H9 (cell line): ENCODE measurements at regions not wholly inside any gene's neighbourhood (a gene's known extent, or its start where the extent isn't known, plus 50 kb on each side); places are given as distances from the start of the nearest gene placed in this dataset.

ENCODE experiments used
- DNase-seq: peaks from one replicate; pipeline ENCODE4 v3.0.0-alpha.2; 2017
- H2AFZ ChIP-seq: one replicate; pipeline ENCODE4 v1.6.1; 2013; ENCODE audit warnings: mild to moderate bottlenecking, low read length, control low read depth, moderate library complexity
- H2AK5ac ChIP-seq: 2 replicates; pipeline ENCODE4 v1.6.1; 2013; ENCODE audit warnings: low read length, control low read depth, mixed read lengths; ENCODE audit not compliant: insufficient read length
- H2BK120ac ChIP-seq: one replicate; pipeline ENCODE4 v1.6.1; 2013; ENCODE audit warnings: low read depth, mild to moderate bottlenecking, low read length, control low read depth, inconsistent platforms; ENCODE audit not compliant: poor library complexity, severe bottlenecking
- H2BK12ac ChIP-seq: 2 replicates; pipeline ENCODE4 v1.6.1; 2013; ENCODE audit warnings: low read length, control low read depth, mixed read lengths, low read depth; ENCODE audit not compliant: insufficient read length
- H2BK15ac ChIP-seq: 2 replicates; pipeline ENCODE4 v1.6.1; 2013; ENCODE audit warnings: low read depth, low read length, control low read depth
- H2BK20ac ChIP-seq: one replicate; pipeline ENCODE4 v1.6.1; 2013; ENCODE audit warnings: low read depth, mild to moderate bottlenecking, low read length, control low read depth, inconsistent platforms; ENCODE audit not compliant: poor library complexity, severe bottlenecking
- H2BK5ac ChIP-seq: 2 replicates; pipeline ENCODE4 v1.6.1; 2013; ENCODE audit warnings: low read length, control low read depth, mixed read lengths; ENCODE audit not compliant: insufficient read length
- H3K14ac ChIP-seq: 2 replicates; pipeline ENCODE4 v1.6.1; 2013; ENCODE audit warnings: low read length, control low read depth; ENCODE audit not compliant: insufficient read depth
- H3K18ac ChIP-seq: 2 replicates; pipeline ENCODE4 v1.6.1; 2013; ENCODE audit warnings: low read depth, mild to moderate bottlenecking, mixed read lengths, low read length, control low read depth; ENCODE audit not compliant: insufficient read length
- H3K23ac ChIP-seq: 2 replicates; pipeline ENCODE4 v1.6.1; 2013; ENCODE audit warnings: low read length, control low read depth, mixed read lengths, low read depth; ENCODE audit not compliant: insufficient read length
- H3K23me2 ChIP-seq: 2 replicates; pipeline ENCODE4 v1.6.1; 2013; ENCODE audit warnings: low read depth, mild to moderate bottlenecking, mixed read lengths, low read length, control low read depth; ENCODE audit not compliant: insufficient read length, poor library complexity, severe bottlenecking
- H3K27ac ChIP-seq: 2 replicates; pipeline ENCODE4 v1.5.1; 2013; ENCODE audit warnings: low read length, control low read depth, mixed read lengths, low read depth; ENCODE audit not compliant: insufficient read length
- H3K27me3 ChIP-seq: 2 replicates; pipeline ENCODE4 v1.6.1; 2013; ENCODE audit warnings: low read length, control low read depth, inconsistent platforms; ENCODE audit not compliant: insufficient read depth
- H3K4ac ChIP-seq: 2 replicates; pipeline ENCODE4 v1.6.1; 2013; ENCODE audit warnings: low read depth, mild to moderate bottlenecking, control low read depth, inconsistent platforms, low read length, moderate library complexity
- H3K4me1 ChIP-seq: 2 replicates; pipeline ENCODE4 v1.6.1; 2013; ENCODE audit warnings: low read length, control low read depth, inconsistent platforms; ENCODE audit not compliant: insufficient read depth
- H3K4me2 ChIP-seq: 2 replicates; pipeline ENCODE4 v1.6.1; 2013; ENCODE audit warnings: low read length, control low read depth, mixed read lengths; ENCODE audit not compliant: insufficient read length, insufficient read depth
- H3K56ac ChIP-seq: 2 replicates; pipeline ENCODE4 v1.6.1; 2013; ENCODE audit warnings: low read depth, mild to moderate bottlenecking, mixed read lengths, low read length, control low read depth; ENCODE audit not compliant: insufficient read length
- H3K79me1 ChIP-seq: 2 replicates; pipeline ENCODE4 v1.6.1; 2013; ENCODE audit warnings: low read depth, mild to moderate bottlenecking, moderate library complexity, low read length, control low read depth, inconsistent platforms; ENCODE audit not compliant: insufficient read depth, poor library complexity, severe bottlenecking
- H3K79me2 ChIP-seq: 2 replicates; pipeline ENCODE4 v1.6.1; 2013; ENCODE audit warnings: low read length, control low read depth, inconsistent platforms; ENCODE audit not compliant: insufficient read depth
- H3K9ac ChIP-seq: 2 replicates; pipeline ENCODE4 v1.6.1; 2013; ENCODE audit warnings: low read length, control low read depth, mixed read lengths; ENCODE audit not compliant: insufficient read length; ENCODE audit errors: extremely low read depth
- H3K9me3 ChIP-seq: one replicate; pipeline ENCODE4 v1.6.1; 2013; ENCODE audit warnings: low read depth, low read length, inconsistent platforms; ENCODE audit not compliant: control insufficient read depth
- H3T11ph ChIP-seq: one replicate; pipeline ENCODE4 v1.6.1; 2013; ENCODE audit warnings: mild to moderate bottlenecking, low read length, control low read depth, inconsistent platforms
- H4K20me1 ChIP-seq: one replicate; pipeline ENCODE4 v1.6.1; 2013; ENCODE audit not compliant: control insufficient read depth, insufficient read length, insufficient read depth
- H4K5ac ChIP-seq: 2 replicates; pipeline ENCODE4 v1.6.1; 2013; ENCODE audit warnings: low read depth, mild to moderate bottlenecking, mixed read lengths, low read length, control low read depth; ENCODE audit not compliant: insufficient read length
- H4K8ac ChIP-seq: replicated peaks from 2 replicates; pipeline ENCODE4 v1.6.1; 2013; ENCODE audit warnings: low read length, control low read depth, mixed read lengths, low read depth; ENCODE audit not compliant: insufficient read length
- H4K91ac ChIP-seq: 2 replicates; pipeline ENCODE4 v1.6.1; 2013; ENCODE audit warnings: low read depth, mild to moderate bottlenecking, moderate library complexity, mixed read lengths, low read length, control low read depth; ENCODE audit not compliant: insufficient read length
- H3K27ac Mint-ChIP-seq, 3 experiments: 2 replicates in 2 of 3; 3 replicates in 1 of 3; pipeline ENCODE4 v1.8.0; 2020 to 2021; ENCODE audit warnings: mixed read lengths in 3 of 3, mild to moderate bottlenecking in 1 of 3, moderate library complexity in 1 of 3
- H3K27me3 Mint-ChIP-seq: 2 replicates; pipeline ENCODE4 v1.8.0; 2021; ENCODE audit warnings: low read depth, mild to moderate bottlenecking, moderate library complexity, mixed read lengths
- H3K36me3 Mint-ChIP-seq, 3 experiments: 2 replicates in 2 of 3; 3 replicates in 1 of 3; pipeline ENCODE4 v1.8.0; 2020 to 2021; ENCODE audit warnings: low read depth in 3 of 3, mixed read lengths in 3 of 3; ENCODE audit not compliant: insufficient read depth in 1 of 3
- H3K4me1 Mint-ChIP-seq, 2 experiments: 2 replicates each; pipeline ENCODE4 v1.8.0; 2020; ENCODE audit warnings: mixed read lengths in 2 of 2
- H3K4me3 Mint-ChIP-seq, 2 experiments: 2 replicates in 1 of 2; 3 replicates in 1 of 2; pipeline ENCODE4 v1.8.0; 2020 to 2021; ENCODE audit warnings: mild to moderate bottlenecking in 2 of 2, mixed read lengths in 2 of 2, moderate library complexity in 1 of 2
- H3K9me3 Mint-ChIP-seq, 2 experiments: 2 replicates in 1 of 2; 3 replicates in 1 of 2; pipeline ENCODE4 v1.8.0; 2020; ENCODE audit warnings: mild to moderate bottlenecking in 2 of 2, mixed read lengths in 2 of 2, moderate library complexity in 1 of 2
- CTCF ChIP-seq: fragments of 200-600 bp; sonication (generic); conservative IDR thresholded peaks from 3 replicates; pipeline ENCODE4 v1.8.0; 2021; ENCODE audit warnings: antibody characterized with exemption, mild to moderate bottlenecking
- WGBS: extraction: QIAGEN DNeasy Blood & Tissue Kit; methylation state at CpG from one replicate; pipeline ENCODE4 v1.1.7; 2013; ENCODE audit warnings: missing lambda C conversion rate, low lambda C conversion rate, mixed read lengths; ENCODE audit not compliant: insufficient read length; ENCODE audit errors: extremely low coverage; 5-methylcytosine and 5-hydroxymethylcytosine counted together

GRCh38 chr5:8399471-8399870 is 530.5 kb downstream of the MTRR start:
- no peak overlapping the region for H3K27ac Mint-ChIP-seq
- H3K4me1 Mint-ChIP-seq: no peaks in the 10 kb centered on the region
- no peaks in the 10 kb centered on the region for H3K23me2 ChIP-seq
- WGBS: no CpG with 5 or more reads among the region's 4 CpGs
- no peaks in the 10 kb centered on the region for H3K27me3 Mint-ChIP-seq
- no peaks in the 10 kb centered on the region for H3K79me2 ChIP-seq
- no peaks in the 10 kb centered on the region for H3K9me3 Mint-ChIP-seq
- H4K91ac ChIP-seq: no peak overlapping the region
- no peak overlapping the region for H2BK15ac ChIP-seq
- no peak overlapping the region for H2BK12ac ChIP-seq
- no peaks in the 10 kb centered on the region for H3K79me1 ChIP-seq
- no peak overlapping the region for H2AFZ ChIP-seq
- H3K18ac ChIP-seq: no peak overlapping the region
- no peak overlapping the region for H3K27ac ChIP-seq
- H3K23ac ChIP-seq: no peak overlapping the region
- H3T11ph ChIP-seq: no peak overlapping the region
- H3K4me2 ChIP-seq: no peak overlapping the region
- H3K56ac ChIP-seq: no peak overlapping the region
- no peak overlapping the region for H2BK5ac ChIP-seq
- DNase-seq: no peak
- H2AK5ac ChIP-seq: no peak overlapping the region
- H3K27me3 ChIP-seq: no peaks in the 10 kb centered on the region
- H3K9me3 ChIP-seq: no peaks in the 10 kb centered on the region
- H4K20me1 ChIP-seq: no peaks in the 10 kb centered on the region
- H4K5ac ChIP-seq: no peak overlapping the region
- no peak overlapping the region for H3K4ac ChIP-seq
- no peak overlapping the region for H4K8ac ChIP-seq
- no peaks in the 10 kb centered on the region for H3K36me3 Mint-ChIP-seq
- H3K4me3 Mint-ChIP-seq: no peak overlapping the region
- H2BK20ac ChIP-seq: no peak overlapping the region
- H3K4me1 ChIP-seq: no peaks in the 10 kb centered on the region
- H3K14ac ChIP-seq: no peak overlapping the region
- H2BK120ac ChIP-seq: no peak overlapping the region
- TF ChIP-seq CTCF: no peak
- H3K9ac ChIP-seq: no peak overlapping the region
